Naive thymus-derived CD4-positive, alpha-beta T cell (primary cell): ENCODE measurements at regions not wholly inside any gene's neighbourhood (a gene's known extent, or its start where the extent isn't known, plus 50 kb on each side); places are given as distances from the start of the nearest gene placed in this dataset.

ENCODE experiments used
- ATAC-seq: fragments of 150-1000 bp; cut with Tn5 transposase; 2 replicates; pipeline ENCODE4 v1.10.0; 2021; ENCODE audit warnings: mild to moderate bottlenecking, moderate library complexity
- CTCF ChIA-PET: fragments of 350-600 bp; sonication (Branson Sonifier 250); formaldehyde crosslinking; loops from one replicate; lab custom pipeline; 2021; ENCODE audit warnings: antibody characterized with exemption; lab: Charles Lee
- POLR2A ChIA-PET: fragments of 350-600 bp; sonication (Branson Sonifier 250); formaldehyde crosslinking; loops from one replicate; lab custom pipeline; 2021; ENCODE audit warnings: antibody characterized with exemption, inconsistent platforms; lab: Charles Lee
- DNase-seq, 9 donors: peaks; one replicate each; pipeline versions ENCODE4 v3.0.0 to v3.0.0-alpha.2; 2020 to 2022; ENCODE audit warnings: mixed read lengths in 1 of 9
- H3K27ac ChIP-seq: one replicate; pipeline ENCODE4 v1.7.0; 2013; ENCODE audit warnings: mild to moderate bottlenecking, low read depth, low read length, moderate library complexity
- H3K27me3 ChIP-seq, 2 donors: one replicate each; pipeline ENCODE4 v1.7.0; 2013; ENCODE audit warnings: low read length in 2 of 2, mild to moderate bottlenecking in 2 of 2, moderate library complexity in 2 of 2; ENCODE audit not compliant: control insufficient read depth in 2 of 2, insufficient read depth in 2 of 2
- H3K36me3 ChIP-seq, 3 experiments: 1 replicate in 2 of 3; 2 replicates in 1 of 3; pipeline ENCODE4 v1.7.0; 2013; ENCODE audit warnings: low read length in 3 of 3, mild to moderate bottlenecking in 3 of 3, moderate library complexity in 1 of 3; ENCODE audit not compliant: insufficient read depth in 3 of 3, control insufficient read depth in 2 of 3
- H3K4me1 ChIP-seq, 2 donors: one replicate each; pipeline ENCODE4 v1.7.0; 2013; ENCODE audit warnings: low read length in 2 of 2, mild to moderate bottlenecking in 2 of 2, moderate library complexity in 1 of 2; ENCODE audit not compliant: control insufficient read depth in 2 of 2, insufficient read depth in 2 of 2
- H3K4me3 ChIP-seq: 2 replicates; pipeline ENCODE4 v1.7.0; 2013; ENCODE audit warnings: mild to moderate bottlenecking, low read length
- H3K9me3 ChIP-seq, 3 experiments: 1 replicate in 2 of 3; 2 replicates in 1 of 3; pipeline ENCODE4 v1.7.0; 2013; ENCODE audit warnings: low read length in 3 of 3; ENCODE audit not compliant: control insufficient read depth in 2 of 3
- H3K27ac Mint-ChIP-seq, 9 donors: one replicate each; pipeline ENCODE4 v1.8.0; 2020 to 2022; ENCODE audit warnings: mixed read lengths in 9 of 9, mild to moderate bottlenecking in 8 of 9, moderate library complexity in 5 of 9, inconsistent platforms in 2 of 9
- H3K27me3 Mint-ChIP-seq, 5 donors: one replicate each; pipeline ENCODE4 v1.8.0; 2021 to 2022; ENCODE audit warnings: mixed read lengths in 5 of 5, mild to moderate bottlenecking in 1 of 5
- H3K36me3 Mint-ChIP-seq, 5 donors: one replicate each; pipeline ENCODE4 v1.8.0; 2020 to 2022; ENCODE audit warnings: mixed read lengths in 5 of 5, mild to moderate bottlenecking in 3 of 5, inconsistent platforms in 1 of 5
- H3K4me1 Mint-ChIP-seq, 7 donors: one replicate each; pipeline ENCODE4 v1.8.0; 2020 to 2022; ENCODE audit warnings: mixed read lengths in 7 of 7, mild to moderate bottlenecking in 3 of 7, inconsistent platforms in 1 of 7
- H3K4me3 Mint-ChIP-seq, 10 donors: one replicate each; pipeline ENCODE4 v1.8.0; 2020 to 2022; ENCODE audit warnings: mild to moderate bottlenecking in 10 of 10, mixed read lengths in 10 of 10, moderate library complexity in 6 of 10, inconsistent platforms in 2 of 10
- H3K9me3 Mint-ChIP-seq, 11 donors: one replicate each; pipeline ENCODE4 v1.8.0; 2020 to 2022; ENCODE audit warnings: mixed read lengths in 11 of 11, mild to moderate bottlenecking in 4 of 11, inconsistent platforms in 1 of 11, moderate library complexity in 1 of 11
- intact Hi-C, 2 donors: fragments of 100-400 bp; cut with micrococcal nuclease; formaldehyde crosslinking; loops; one replicate each; pipeline ENCODE4 v1.15.1; 2023

DNA sequence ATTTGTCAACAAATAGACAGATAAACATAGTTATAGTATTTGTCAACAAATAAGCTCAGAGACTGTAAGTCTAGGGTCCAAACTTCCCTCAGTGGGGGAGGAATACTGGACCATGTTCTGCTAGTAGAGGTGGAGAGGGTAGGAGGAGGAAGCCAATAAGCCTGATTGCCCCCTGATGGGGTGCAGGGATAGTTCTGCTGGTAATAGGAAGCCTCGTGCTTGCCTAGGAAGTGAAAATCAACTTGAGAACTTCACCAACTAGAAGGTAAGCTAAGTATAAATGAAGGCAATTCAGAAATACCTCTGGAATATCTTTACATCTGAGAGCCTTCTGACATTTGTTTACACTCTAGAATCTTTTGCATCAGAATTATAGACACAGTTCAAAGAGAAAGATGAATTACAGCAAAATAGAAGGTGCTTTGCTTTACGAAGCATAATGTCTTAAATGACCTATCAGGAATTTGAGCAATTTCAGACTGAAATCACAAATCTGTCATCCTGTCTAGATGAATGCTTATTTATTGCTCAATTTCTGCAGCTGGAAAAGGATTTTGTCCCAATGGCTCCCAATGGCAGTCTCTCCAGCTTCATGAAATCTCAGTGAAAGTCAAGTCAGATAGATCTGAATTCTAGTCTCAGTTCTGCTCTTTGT lies 225.6 kb upstream of the TBC1D5 start:
- Histone ChIP-seq H3K36me3 (no peaks in the 10 kb centered on the region), H3K4me1 (no peaks in the 10 kb centered on the region), H3K4me3 (no peak overlapping the region), H3K27me3 (no peaks in the 10 kb centered on the region), H3K27ac (no peak overlapping the region), H3K9me3 (no peaks in the 10 kb centered on the region)
- H3K27ac Mint-ChIP-seq: no peak overlapping the region
- peaks cover 0 to 6% (median under 1%) of the 10 kb centered on the region in 5 donors for H3K27me3 Mint-ChIP-seq
- POLR2A ChIA-PET: no interaction called here
- peaks cover 0 to under 1% (median 0%) of the 10 kb centered on the region in 5 donors for H3K36me3 Mint-ChIP-seq
- ATAC-seq (no peak), DNase-seq (no peak)
- intact Hi-C loops: no loop called here
- H3K4me1 Mint-ChIP-seq: peaks cover 0 to 5% (median 0%) of the 10 kb centered on the region in 7 donors
- H3K9me3 Mint-ChIP-seq: peaks cover 0 to 1% (median 0%) of the 10 kb centered on the region in 11 donors
- CTCF ChIA-PET: no interaction called here
- no peak overlapping the region for H3K4me3 Mint-ChIP-seq

DNA sequence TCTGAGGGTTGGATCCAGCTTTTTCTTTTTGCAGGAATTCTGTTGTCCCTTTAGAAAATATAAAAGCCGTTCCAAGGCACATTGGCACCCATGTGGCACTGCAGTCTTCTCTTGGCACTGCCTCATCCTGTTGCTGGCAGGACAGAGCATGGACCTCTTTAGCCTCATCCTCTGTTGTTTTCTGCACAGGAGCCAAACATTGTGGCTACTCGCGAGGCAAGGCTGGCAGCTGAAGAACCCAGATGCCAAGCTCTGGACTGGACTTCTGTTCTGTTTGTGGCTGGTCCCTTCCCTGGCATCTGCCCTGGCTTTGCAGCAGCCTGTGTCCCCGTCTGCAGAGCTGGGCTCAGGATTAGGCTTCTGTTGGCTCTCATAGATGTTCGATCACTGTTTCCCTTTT lies 224.7 kb upstream of the TBC1D5 start:
- ChIA-PET POLR2A (no interaction called here), CTCF (no interaction called here)
- no peak for ATAC-seq
- peaks cover 0 to 6% (median 3%) of the 10 kb centered on the region in 5 donors for H3K27me3 Mint-ChIP-seq
- DNase-seq: no peak
- H3K36me3 Mint-ChIP-seq: peaks cover 0 to 3% (median 0%) of the 10 kb centered on the region in 5 donors
- H3K36me3 ChIP-seq: no peaks in the 10 kb centered on the region
- H3K9me3 Mint-ChIP-seq: peaks cover 0 to 3% (median 0%) of the 10 kb centered on the region in 11 donors
- intact Hi-C loops: no loop called here
- H3K27me3 ChIP-seq: no peaks in the 10 kb centered on the region
- H3K4me1 Mint-ChIP-seq: peaks cover 0 to 5% (median 0%) of the 10 kb centered on the region in 7 donors
- H3K4me3 Mint-ChIP-seq: no peak overlapping the region
- H3K4me3 ChIP-seq: no peak overlapping the region
- H3K9me3 ChIP-seq: no peaks in the 10 kb centered on the region
- H3K27ac ChIP-seq: no peak overlapping the region
- no peak overlapping the region for H3K27ac Mint-ChIP-seq
- no peaks in the 10 kb centered on the region for H3K4me1 ChIP-seq

DNA sequence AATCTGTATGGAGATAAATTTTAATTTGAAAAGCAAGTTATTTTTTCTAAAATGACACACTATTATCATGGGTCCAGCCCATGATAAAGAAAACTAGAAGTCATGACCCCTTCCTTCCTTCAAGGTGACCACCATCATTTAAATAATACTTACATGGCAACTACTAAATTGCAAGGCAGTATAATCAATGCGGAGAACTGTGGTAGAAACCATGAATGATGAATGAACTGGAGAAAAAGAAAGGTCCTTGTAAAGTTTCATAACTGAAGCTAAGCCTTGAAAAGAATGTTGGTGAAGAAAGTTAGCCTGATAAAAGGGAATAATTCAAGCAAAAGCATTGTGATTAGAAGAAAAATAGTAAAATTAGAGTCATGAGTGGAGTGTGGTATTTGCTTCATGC lies 222.9 kb upstream of the TBC1D5 start:
- Histone ChIP-seq H3K9me3 (no peaks in the 10 kb centered on the region), H3K4me1 (no peaks in the 10 kb centered on the region), H3K36me3 (no peaks in the 10 kb centered on the region), H3K27ac (no peak overlapping the region), H3K27me3 (no peaks in the 10 kb centered on the region), H3K4me3 (no peak overlapping the region)
- ChIA-PET POLR2A (interaction anchor here (0.6 kb wide), 1 partner anchor 514 kb away, joined by 3 read pairs; no protein-coding TSS in a partner anchor), CTCF (no interaction called here)
- H3K4me1 Mint-ChIP-seq: peaks cover 0 to 5% (median 0%) of the 10 kb centered on the region in 7 donors
- H3K27ac Mint-ChIP-seq: no peak overlapping the region
- peaks cover 0 to 3% (median 0%) of the 10 kb centered on the region in 11 donors for H3K9me3 Mint-ChIP-seq
- H3K27me3 Mint-ChIP-seq: peaks cover 0 to 6% (median 3%) of the 10 kb centered on the region in 5 donors
- ATAC-seq (no peak), DNase-seq (no peak)
- intact Hi-C loops: no loop called here
- H3K36me3 Mint-ChIP-seq: peaks cover 0 to 3% (median 0%) of the 10 kb centered on the region in 5 donors
- no peak overlapping the region for H3K4me3 Mint-ChIP-seq

DNA sequence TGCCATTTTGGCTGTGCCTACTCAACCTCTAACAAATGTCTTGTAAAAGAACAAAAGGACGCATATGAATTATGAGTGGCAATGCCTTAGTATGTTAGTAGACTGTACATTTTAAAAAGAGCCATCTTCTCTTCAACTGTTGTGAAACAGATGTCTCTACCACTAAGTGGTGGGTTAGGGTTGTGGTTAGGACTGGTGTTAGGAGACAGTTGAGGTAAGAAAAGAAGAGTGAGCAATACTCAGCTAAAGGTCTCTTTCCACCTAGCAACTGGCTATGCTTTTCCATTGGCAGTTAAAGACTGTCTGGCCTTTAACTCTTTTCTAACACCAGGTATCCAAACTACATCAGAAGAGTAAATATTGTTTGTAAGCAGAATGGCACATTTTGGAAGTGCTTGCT lies 221.7 kb upstream of the TBC1D5 start:
- Histone ChIP-seq H3K4me1 (no peaks in the 10 kb centered on the region), H3K27ac (no peak overlapping the region), H3K9me3 (no peaks in the 10 kb centered on the region), H3K36me3 (no peaks in the 10 kb centered on the region), H3K27me3 (no peaks in the 10 kb centered on the region), H3K4me3 (no peak overlapping the region)
- intact Hi-C loops: no loop called here
- no peak overlapping the region for H3K4me3 Mint-ChIP-seq
- H3K36me3 Mint-ChIP-seq: peaks cover 0 to 3% (median 0%) of the 10 kb centered on the region in 5 donors
- peaks cover 0 to 5% (median 0%) of the 10 kb centered on the region in 7 donors for H3K4me1 Mint-ChIP-seq
- H3K27me3 Mint-ChIP-seq: peaks cover 3 to 10% (median 7%) of the 10 kb centered on the region in 5 donors
- no peak overlapping the region for H3K27ac Mint-ChIP-seq
- ATAC-seq: no peak
- H3K9me3 Mint-ChIP-seq: peaks cover 0 to 3% (median 0%) of the 10 kb centered on the region in 11 donors
- ChIA-PET CTCF (no interaction called here), POLR2A (no interaction called here)
- DNase-seq: no peak

DNA sequence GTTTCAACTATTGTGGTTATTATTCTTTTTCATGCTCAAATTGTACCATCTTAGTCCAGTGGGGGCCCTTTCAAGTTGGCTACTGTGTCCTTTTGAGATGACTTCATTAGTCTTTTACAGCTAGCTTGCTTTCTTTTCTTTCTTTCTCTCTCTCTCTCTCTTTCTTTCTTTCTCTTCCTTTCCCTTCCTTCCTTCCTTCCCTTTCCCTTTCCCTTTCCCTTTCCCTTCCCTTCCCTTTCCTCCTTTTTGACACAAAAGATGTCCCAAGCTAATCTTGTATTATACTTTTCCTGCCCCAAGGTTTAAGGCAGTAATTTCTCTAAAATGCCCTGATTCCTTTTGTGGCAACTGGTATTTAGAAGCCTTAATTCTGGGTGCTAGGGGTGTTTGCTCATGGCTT lies 213.0 kb upstream of the TBC1D5 start:
- Histone ChIP-seq H3K9me3 (no peaks in the 10 kb centered on the region), H3K27ac (no peak overlapping the region), H3K36me3 (no peaks in the 10 kb centered on the region), H3K4me1 (no peaks in the 10 kb centered on the region), H3K4me3 (no peak overlapping the region), H3K27me3 (peaks cover 0 to 3% of the 10 kb centered on the region in 2 donors)
- Mint-ChIP-seq H3K9me3 (peaks cover 2 to 24% (median 11%) of the 10 kb centered on the region in 11 donors), H3K27ac (no peak overlapping the region), H3K4me3 (no peak overlapping the region), H3K4me1 (peaks cover 0 to 3% (median 0%) of the 10 kb centered on the region in 7 donors), H3K36me3 (peaks cover 0 to 4% (median 0%) of the 10 kb centered on the region in 5 donors), H3K27me3 (peaks cover 4 to 10% (median 7%) of the 10 kb centered on the region in 5 donors)
- ATAC-seq: no peak
- intact Hi-C loops: no loop called here
- ChIA-PET CTCF (no interaction called here), POLR2A (no interaction called here)
- no peak for DNase-seq

DNA sequence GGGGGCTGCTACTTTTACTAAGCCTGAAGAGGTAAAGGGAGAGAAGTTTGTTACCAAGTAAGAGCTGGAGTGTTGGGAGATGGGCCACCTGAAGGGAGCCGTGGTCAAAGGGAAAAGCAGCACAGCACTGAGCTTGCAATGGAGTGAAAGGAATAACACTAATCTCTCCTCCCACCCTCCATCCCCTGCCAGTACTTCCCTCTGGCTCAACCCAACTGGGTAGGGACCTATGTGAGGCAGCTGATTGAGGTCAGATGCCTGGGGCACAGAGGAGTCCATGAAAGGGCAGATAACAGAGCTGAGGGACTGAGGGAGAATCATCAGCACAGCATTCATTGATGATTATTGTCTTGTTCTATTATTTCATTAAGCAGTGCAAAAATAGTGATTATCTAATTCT lies 212.4 kb upstream of the TBC1D5 start:
- H3K9me3 Mint-ChIP-seq: peaks cover 3 to 26% (median 12%) of the 10 kb centered on the region in 11 donors
- Histone ChIP-seq H3K36me3 (no peaks in the 10 kb centered on the region), H3K27me3 (peaks cover 0 to 3% of the 10 kb centered on the region in 2 donors), H3K9me3 (no peaks in the 10 kb centered on the region), H3K4me3 (no peak overlapping the region), H3K27ac (no peak overlapping the region), H3K4me1 (no peaks in the 10 kb centered on the region)
- H3K4me3 Mint-ChIP-seq: no peak overlapping the region
- ATAC-seq (no peak), DNase-seq (no peak)
- peaks cover 0 to 5% (median 0%) of the 10 kb centered on the region in 5 donors for H3K36me3 Mint-ChIP-seq
- intact Hi-C loops: no loop called here
- peaks cover under 1 to 11% (median 3%) of the 10 kb centered on the region in 5 donors for H3K27me3 Mint-ChIP-seq
- CTCF ChIA-PET: no interaction called here
- peaks cover 0 to 3% (median 0%) of the 10 kb centered on the region in 7 donors for H3K4me1 Mint-ChIP-seq
- POLR2A ChIA-PET: no interaction called here
- H3K27ac Mint-ChIP-seq: no peak overlapping the region

DNA sequence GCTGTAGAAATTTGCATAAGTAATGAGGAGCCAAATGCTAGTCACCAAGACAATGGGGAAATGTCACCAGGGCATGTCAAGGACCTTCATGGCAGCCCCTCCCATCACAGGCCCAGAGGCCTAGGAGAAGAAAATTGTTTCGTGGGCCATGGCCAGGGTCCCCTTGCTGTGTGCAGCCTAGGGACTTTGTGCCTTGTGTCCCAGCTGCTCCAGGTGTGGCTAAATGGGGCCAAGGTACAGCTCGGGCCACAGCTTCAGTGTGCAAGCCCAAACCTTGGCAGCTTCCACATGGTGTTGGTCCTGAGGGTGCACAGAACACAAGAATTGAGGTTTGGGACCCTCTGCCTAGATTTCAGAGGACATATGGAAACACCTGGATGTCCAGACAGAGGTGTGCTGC lies 208.8 kb upstream of the TBC1D5 start:
- Mint-ChIP-seq H3K36me3 (peaks cover 0 to 5% (median 0%) of the 10 kb centered on the region in 5 donors), H3K4me3 (no peak overlapping the region), H3K9me3 (peaks cover 5 to 26% (median 14%) of the 10 kb centered on the region in 11 donors), H3K4me1 (peaks cover 0 to 3% (median 0%) of the 10 kb centered on the region in 7 donors), H3K27ac (no peak overlapping the region), H3K27me3 (peaks cover 8 to 26% (median 15%) of the 10 kb centered on the region in 5 donors)
- Histone ChIP-seq H3K4me3 (no peak overlapping the region), H3K9me3 (no peaks in the 10 kb centered on the region), H3K27ac (no peak overlapping the region), H3K36me3 (no peaks in the 10 kb centered on the region), H3K27me3 (no peaks in the 10 kb centered on the region), H3K4me1 (no peaks in the 10 kb centered on the region)
- intact Hi-C loops: no loop called here
- ChIA-PET CTCF (no interaction called here), POLR2A (no interaction called here)
- DNase-seq (no peak), ATAC-seq (no peak)
